Erythroblast (primary cell): ENCODE measurements at regions not wholly inside any gene's neighbourhood (a gene's known extent, or its start where the extent isn't known, plus 50 kb on each side); places are given as distances from the start of the nearest gene placed in this dataset.

Experiments
- DNase-seq, 2 experiments: peaks; one replicate each; lab custom pipeline; 2025; lab: John Stamatoyannopoulos, UW
- GATA1 ChIP-seq: IDR thresholded peaks from 2 replicates; pipeline ENCODE4 v1.6.1; 2011; ENCODE audit warnings: low read depth, mild to moderate bottlenecking, control low read depth, low read length, moderate library complexity
- POLR2A ChIP-seq: IDR thresholded peaks from 2 replicates; pipeline ENCODE4 v1.6.1; 2011; ENCODE audit warnings: mild to moderate bottlenecking, low read length

GRCh38 chr6:164861967-164862366, 447.4 kb downstream of the C6orf118 start:
- TF ChIP-seq POLR2A (no peak), GATA1 (no peak)
- no peak for DNase-seq

GRCh38 chr6:164859816-164860215, 449.6 kb downstream of the C6orf118 start:
- TF ChIP-seq POLR2A (no peak), GATA1 (no peak)
- no peak for DNase-seq

DNA sequence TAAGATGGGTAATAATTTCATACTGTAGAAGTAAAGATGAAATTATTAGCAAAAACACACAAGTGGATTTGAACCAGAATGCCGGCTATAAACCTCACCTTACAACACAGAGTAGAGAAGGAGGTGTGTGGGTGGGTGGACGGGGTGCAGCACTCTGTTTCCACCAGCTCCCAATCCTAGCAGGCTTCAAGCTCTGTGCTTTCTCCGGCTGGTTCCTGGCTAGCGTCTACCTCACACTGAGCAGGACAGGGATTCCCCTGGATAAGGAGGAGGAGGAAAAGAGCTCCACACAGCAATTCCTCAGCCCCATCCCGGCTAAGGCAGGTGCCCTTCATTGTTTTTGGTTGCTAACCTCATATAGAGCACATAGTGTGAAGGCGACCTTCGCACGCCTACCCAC, 453.3 kb downstream of the C6orf118 start:
- no peak for DNase-seq

DNA sequence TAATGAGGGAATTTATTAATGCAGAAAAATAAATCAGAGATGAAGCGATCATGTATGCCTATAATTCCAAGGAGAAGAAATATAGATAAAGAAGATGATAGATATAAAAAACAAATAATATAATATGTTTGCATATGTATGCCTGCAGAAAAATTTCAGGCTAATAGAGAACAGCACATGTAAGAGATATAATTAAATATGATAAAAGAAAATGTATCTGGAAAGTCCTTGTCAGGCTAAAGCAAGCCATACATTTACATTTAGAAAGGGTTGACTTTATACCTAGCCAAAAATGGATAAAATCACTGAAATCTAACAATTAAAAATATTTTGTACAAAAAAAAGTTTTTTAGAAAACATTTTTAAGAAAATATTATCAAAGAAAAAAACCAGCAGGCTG, 454.1 kb downstream of the C6orf118 start:
- TF ChIP-seq POLR2A (no peak), GATA1 (no peak)
- DNase-seq, result no peak

More for the DNA sequence above, 453.3 kb downstream of the C6orf118 start:
- TF ChIP-seq GATA1 (no peak), POLR2A (no peak)

- DNase-seq, result no peak
- no peak for TF ChIP-seq POLR2A
- TF ChIP-seq GATA1, result no peak
Observed at GRCh38 chr6:164854526-164854925, 454.9 kb downstream of the C6orf118 start.

GRCh38 chr6:164845773-164846172, 463.6 kb downstream of the C6orf118 start:
- TF ChIP-seq POLR2A, result no peak
- no peak for TF ChIP-seq GATA1
- no peak for DNase-seq

GRCh38 chr6:164842085-164842484, 467.3 kb downstream of the C6orf118 start:
- DNase-seq, result no peak

DNA sequence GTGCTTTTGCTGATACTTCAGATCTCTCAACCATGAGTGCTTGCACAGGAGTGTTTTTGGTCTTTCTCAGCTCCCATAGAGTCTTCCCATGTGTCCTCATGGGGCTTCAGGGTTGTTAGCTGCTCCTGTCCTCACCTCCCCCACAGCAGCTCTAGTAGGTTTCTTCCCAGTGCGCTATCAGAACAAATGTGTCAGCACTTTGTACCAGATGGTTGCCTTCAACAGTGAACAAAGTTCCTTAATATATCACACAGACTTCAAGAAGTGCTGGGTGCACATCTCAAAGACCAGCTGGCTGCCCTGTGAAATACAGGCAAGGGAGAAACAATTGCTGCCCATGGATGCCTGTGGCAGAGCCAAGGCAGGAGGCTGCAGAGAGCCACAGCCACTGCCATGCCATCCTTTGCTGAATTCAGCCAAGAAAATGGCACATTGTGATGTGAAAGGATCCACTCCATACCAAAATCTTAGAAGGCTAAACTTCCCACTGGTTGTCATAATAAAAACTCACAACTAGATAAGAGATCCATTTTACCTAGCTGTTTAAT, 471.3 kb downstream of the C6orf118 start:
- DNase-seq, result no peak
- TF ChIP-seq POLR2A (no peak), GATA1 (no peak)

More at GRCh38 chr6:164842085-164842484, 467.3 kb downstream of the C6orf118 start:
- TF ChIP-seq POLR2A (no peak), GATA1 (no peak)

- DNase-seq, result no peak
- no peak for TF ChIP-seq GATA1
- TF ChIP-seq POLR2A, result no peak
Observed at GRCh38 chr6:164836486-164836885, 472.9 kb downstream of the C6orf118 start.

DNA sequence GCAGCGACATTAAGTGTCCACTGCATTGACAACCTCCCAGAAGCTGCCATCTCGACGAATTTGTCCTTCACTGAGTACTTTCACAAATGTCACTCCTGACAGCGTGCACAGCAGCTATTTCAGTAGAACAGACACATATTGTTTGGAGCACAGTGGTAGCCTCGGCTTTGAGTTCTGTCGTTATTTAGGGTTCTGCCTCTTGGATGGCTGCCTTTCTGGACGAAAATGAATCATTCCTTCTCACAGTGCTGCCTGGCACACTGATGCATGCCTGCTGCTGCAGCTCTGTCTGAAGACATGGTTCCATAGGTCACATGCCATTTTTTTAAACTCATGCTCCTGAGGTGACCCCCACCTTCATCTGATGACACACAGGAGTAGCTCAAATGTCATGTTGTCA, 477.0 kb downstream of the C6orf118 start:
- no peak for DNase-seq
- TF ChIP-seq POLR2A, result no peak
- TF ChIP-seq GATA1, result no peak

DNA sequence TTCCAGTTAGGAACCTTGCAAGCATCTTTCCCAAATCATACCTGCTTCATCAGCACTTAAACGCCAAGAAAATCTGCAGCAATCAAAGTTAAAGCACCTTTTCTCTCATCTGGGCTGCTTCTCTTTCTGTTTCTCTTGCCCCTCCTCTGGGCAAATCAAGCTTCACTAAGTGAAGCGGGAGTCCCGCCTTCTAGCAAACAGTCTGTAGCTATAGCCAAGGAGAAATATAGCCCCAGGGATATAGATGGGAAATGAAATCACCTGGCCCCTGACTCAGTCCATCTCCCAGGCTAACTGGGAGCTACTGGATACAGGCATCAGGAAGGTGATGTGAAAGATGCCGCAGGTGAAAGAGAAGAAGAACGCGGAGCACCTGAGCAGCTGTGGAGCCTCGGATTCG, 481.9 kb downstream of the C6orf118 start:
- TF ChIP-seq POLR2A, result no peak
- TF ChIP-seq GATA1, result no peak
- DNase-seq, result no peak

DNA sequence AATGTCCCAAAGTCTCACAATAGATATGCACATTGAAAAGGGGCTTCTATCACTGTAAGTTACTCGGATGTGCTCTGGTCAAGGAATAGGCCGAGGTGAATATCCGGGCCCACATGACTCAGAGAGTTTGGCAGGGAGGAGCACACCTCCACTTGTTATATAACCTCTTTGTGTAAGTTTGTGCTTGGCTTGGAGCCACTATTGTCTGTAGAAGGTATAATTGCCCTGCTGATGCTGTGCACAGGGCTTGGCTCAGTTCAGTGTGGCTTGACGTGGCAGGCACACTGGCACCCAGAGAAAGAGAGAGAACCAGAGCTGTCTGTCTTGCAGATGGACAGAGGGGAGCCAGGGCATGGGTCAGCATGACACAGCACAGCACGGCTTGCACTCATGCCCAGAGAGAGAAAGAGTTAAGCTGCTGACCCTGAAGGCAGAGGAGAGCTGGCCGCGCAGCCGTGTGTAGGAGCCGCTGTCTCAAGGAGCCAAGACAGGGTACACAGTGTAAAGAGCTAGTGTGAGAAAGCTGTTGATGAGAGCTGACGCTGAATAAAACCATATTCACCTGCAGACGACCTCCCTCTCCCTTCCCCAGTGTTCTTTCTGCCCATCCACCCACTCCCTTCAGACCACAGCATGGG, 482.5 kb downstream of the C6orf118 start:
- TF ChIP-seq POLR2A (no peak), GATA1 (no peak)

DNA sequence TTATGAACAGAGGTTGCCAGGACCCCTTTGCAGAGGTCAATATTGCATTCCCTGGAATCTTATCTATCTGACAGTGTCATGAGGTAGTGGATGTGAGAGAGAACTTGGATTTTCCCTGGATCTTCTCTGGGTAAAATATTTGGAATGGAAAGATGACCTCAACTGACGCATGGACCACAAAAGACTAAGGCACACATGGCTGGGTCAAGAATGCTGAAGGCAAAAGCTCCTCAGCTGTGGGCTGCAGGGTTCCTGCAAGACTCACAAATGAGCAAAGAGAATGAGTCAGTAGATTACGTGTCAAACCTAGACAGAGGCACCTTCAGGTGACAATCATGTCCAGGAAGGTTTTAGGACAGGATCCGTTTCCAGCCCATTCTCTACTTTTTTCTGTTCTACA, 484.0 kb downstream of the C6orf118 start:
- TF ChIP-seq POLR2A (no peak), GATA1 (no peak)
- no peak for DNase-seq

More for the DNA sequence above, 482.5 kb downstream of the C6orf118 start:
- DNase-seq, result no peak

- DNase-seq, result no peak
- no peak for TF ChIP-seq GATA1
- no peak for TF ChIP-seq POLR2A
Observed at GRCh38 chr6:164817662-164818061, 491.7 kb downstream of the C6orf118 start.

DNA sequence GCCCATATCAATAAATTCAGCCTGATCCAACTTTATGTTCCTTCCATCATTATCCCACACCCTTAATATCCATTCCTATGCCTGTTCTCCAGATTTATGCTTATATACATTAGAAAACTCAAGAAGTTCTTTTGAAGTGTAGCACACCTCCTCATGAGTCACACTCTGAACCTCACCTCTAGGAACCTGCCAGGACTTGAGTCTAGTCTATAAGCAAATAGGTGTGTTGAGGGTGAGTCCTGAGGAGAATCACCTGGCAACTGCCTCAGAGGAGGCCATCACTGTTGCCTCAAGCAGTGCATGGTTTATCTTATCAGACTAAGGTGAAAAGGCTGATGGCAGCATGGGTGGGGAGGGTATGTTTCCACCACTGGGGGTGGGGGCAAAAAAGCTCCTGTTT, 496.7 kb downstream of the C6orf118 start:
- no peak for DNase-seq
- TF ChIP-seq GATA1 (no peak), POLR2A (no peak)
